HG03064 (cell line): ENCODE measurements at regions not wholly inside any gene's neighbourhood (a gene's known extent, or its start where the extent isn't known, plus 50 kb on each side); places are given as distances from the start of the nearest gene placed in this dataset.

Experiments used
- ATAC-seq: cut with Tn5 transposase; IDR thresholded peaks from one replicate; pipeline ENCODE4 v1.9.1; 2021; ENCODE audit warnings: low read depth; ENCODE audit not compliant: unreplicated experiment

DNA sequence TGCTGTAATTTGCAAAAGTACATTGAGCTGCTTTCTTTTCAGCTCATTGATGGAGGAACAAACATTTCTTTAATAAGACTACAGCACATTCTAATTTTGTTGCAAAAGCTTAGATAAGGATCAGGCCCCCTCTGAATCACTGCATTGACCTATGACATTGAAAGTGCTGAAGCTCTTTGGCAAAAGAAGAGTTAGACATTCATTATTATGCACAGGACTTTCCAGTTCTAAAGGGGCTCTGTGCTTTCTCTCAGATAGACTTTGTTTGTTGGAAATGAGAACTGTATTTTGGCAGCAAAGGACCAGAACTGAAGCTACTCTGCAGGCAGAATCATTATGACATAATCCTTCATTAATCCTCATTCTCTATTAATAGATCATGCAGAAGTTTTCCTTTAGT is 252.9 kb upstream of the SOX2 start:
- ATAC-seq, result no peak

DNA sequence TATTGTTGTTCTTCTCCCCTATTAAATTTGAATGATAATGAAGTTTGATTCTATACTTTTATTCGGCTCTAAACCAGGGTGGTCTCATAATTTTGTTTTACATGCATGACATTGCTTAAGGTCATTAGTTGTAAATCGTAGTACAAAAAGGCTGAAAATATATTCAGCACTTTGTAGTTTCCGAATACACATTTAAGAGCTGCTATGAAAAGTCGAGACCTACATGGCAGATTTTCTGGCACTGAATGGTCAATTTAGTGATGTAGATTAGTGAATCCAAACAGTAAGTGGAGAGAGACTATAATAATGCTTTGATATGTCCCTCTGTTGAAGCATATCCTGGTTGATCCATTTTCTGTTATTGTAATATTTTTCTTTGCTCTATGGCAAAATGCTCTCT is 254.0 kb upstream of the SOX2 start:
- ATAC-seq, result no peak

DNA sequence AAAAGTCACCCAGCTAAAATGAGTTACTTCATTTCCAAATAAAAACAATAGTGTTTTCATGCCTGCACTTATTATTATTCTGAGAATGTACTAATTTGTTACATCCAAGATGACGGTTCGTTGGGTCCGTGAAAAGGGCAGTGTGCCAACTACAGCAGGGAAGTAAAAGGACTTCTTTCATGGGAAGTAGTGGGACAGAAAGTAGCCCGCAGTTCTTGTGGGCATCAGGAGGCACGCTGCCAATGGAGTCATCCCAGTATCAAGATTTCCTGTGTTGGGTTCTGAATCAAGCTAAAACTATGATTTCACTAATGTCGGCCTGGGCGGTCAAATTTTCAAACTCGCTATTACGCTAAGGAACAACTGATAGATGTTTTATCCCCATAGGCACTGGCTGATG is 254.5 kb upstream of the SOX2 start:
- ATAC-seq, result no peak

DNA sequence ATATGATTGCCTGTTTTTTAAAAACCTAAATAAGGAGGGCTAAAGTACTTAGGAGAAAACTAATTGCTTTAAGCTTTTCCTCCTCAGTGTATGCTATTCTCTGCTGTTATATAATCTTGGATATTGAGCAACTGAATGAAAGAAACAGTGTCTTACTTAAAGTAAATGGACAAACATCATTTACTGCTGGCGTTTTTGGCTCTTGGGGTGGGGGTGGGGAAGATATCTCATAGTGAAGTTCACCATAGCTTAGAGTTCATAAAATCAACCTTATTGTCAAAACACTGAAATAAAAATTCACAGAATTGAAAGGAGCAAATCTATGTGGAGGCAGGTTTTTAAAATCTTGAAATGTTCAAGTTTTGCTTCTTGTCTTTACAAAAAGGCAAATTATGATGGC is 256.4 kb upstream of the SOX2 start:
- ATAC-seq, result no peak

DNA sequence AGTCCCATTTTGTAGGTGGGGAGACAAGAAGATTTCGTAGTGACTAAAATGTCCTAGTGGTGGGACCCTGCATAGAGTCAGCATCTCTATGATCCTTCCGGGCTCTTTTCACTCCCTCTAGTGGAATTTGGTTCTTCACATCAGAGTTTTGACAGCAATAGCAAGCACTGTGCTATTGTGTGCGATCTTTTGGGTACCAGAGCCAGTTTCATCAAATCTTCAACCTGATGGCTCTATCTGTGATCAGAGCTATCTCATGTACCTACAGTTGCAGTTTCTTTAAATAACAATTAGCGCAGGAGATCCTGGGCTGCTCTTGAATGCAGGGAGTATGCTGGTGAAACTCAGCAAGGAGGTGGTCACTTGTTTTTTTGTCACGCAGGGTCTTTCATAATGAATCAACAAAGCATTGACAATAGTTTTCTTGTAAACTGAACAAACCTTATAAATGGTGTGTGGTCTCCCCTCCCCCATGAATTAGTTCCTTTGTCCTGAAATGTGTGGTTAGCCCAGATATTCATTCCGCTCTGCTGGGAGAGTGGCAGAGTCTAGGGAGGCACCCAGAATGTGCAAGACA is 257.2 kb upstream of the SOX2 start:
- no peak for ATAC-seq

DNA sequence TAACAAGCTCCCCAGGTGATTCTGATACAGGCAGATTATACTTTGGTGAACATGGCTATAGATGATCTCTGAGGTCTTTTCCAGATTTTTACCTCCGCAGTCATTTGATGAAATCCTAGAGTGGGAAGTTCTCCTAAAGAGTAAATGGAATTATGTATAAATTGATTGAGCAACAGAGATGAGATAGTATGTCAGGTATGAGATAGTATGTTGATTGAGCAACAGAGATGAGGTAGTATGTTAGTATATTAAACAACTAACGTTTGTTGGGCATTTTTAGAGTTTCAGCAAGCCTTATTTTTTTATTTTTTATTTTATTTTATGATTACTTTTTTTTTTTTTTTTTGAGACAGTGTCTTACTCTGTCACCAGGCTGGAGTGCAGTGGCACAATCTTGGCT is 265.0 kb upstream of the SOX2 start:
- no peak for ATAC-seq

DNA sequence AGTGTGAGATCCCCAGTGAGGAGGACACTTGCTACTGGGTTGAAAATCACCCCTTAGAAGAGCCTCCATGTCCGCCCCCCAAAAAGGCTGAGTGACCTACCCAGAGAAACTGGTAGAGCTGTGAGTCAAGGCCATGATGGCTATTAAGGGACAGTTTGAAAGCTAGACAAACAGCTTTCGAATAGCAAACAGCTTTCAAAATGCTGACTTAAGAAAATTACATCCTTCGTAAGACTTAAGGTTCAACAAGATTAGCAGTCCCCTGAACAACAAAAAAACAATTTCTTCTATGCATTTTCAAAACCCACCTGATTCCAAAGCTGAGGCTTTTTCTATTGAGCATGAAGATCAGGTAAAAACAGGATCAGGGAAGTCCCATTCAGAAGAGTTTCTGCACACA is 269.7 kb upstream of the SOX2 start:
- no peak for ATAC-seq

DNA sequence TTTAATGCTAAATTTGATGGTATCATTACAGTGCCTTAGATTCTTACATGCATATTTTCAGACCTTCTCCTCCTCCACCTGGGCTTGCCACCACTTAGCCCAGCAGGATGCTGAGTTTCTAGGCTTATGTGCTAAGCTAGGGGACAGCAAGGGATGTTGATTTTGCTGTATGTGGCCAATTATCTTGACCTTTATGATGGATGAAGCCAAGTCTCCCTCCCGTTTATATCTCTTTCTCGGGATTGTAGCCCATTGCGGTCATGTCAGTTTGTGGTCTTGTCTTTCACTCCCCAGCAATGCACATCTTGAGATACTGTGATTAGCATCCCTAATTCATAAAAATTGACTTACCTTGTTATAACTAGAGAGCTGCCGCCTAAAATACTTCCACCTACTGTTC is 278.7 kb upstream of the SOX2 start:
- ATAC-seq, result no peak

DNA sequence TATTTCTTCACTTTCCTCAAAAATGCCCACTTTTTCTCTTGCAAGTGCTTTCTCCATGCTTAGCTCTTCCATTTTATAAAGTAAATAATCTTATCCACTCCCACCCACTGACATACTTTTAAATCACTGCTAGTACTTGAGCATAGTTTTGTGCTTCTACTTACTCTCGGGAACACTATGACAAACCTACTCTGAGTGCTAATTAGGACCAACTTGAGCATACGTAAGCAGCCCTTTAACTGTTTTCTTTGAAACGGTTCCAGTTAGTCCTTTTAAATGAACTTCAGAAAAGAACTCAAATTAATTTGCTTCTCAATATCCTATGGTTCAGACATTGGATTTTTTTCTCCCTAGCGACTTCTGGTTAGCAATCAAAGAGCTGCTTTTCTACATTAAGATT is 280.0 kb upstream of the SOX2 start:
- no peak for ATAC-seq

DNA sequence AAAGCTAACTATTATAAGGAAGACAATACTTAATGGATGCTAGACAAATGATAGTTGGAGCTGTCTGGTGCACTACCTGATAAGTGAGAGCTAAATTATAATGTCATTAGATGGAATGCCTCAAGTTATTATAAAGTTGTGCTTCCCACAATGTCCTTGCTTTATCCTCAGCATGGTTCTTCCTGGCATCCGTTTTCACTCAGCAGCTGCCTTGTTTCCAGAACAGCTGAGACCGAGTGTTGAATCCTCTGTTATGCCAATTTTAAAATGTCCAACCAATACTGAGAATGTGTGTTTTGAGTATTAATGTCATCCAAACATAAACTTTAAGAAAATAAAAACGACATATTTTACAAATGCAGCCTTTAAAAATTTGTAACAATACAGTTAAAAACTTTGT is 286.7 kb upstream of the SOX2 start:
- ATAC-seq, result no peak

DNA sequence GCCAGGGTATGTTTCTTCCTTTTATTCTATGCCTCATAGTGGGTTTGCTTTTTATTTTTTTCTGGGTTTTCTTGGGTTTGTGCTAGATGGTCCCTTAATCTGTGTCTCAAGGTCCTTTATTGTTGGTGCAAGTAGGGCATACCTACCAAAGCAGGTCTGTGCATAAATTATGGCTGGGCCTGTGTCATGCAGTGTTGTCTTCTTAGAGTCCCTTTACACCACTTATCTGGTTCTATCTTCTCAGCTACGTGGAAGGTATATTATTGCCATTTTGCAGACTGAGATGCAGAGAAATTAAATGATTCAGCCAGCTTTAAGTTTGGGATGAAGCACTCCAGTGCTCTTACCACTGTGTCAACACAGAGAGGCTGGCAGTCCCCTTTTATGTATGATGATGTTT is 293.5 kb upstream of the SOX2 start:
- ATAC-seq, result no peak

DNA sequence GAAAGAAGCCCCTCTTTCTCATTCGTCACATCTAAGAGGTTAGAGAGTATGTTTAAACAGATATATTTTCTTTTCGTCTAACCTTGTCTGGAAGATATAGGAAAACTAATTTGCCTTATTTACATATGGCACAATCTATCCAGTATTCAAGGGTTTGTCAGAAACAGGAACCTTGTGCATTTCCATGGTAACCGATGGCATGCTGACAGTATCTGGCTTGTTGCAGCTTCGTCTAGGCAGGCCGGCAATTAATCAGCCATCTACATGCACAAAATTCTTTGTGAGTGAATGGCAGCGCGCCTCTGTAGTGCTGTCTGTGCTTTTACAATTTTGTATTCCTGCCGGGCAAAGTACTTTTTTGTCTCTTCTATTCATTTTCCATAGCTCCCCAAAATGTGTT is 294.0 kb upstream of the SOX2 start:
- no peak for ATAC-seq

DNA sequence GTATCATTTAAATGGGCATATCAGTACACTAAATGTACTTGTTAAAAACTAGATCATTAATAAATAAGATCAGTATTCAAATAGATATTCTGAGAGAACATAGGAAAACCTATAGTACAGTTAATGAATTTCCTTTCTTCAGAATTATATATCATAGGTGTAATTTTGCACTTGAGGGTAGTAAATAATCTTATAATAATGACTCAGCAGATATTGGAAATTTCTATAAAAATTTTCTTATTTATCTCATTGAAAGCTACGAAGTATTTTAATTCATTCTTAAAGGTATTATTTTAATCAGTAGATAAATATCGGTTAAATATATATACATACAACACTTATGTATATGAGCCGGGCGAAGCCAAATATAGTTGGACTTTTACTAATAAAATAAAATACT is 300.9 kb upstream of the SOX2 start:
- no peak for ATAC-seq

DNA sequence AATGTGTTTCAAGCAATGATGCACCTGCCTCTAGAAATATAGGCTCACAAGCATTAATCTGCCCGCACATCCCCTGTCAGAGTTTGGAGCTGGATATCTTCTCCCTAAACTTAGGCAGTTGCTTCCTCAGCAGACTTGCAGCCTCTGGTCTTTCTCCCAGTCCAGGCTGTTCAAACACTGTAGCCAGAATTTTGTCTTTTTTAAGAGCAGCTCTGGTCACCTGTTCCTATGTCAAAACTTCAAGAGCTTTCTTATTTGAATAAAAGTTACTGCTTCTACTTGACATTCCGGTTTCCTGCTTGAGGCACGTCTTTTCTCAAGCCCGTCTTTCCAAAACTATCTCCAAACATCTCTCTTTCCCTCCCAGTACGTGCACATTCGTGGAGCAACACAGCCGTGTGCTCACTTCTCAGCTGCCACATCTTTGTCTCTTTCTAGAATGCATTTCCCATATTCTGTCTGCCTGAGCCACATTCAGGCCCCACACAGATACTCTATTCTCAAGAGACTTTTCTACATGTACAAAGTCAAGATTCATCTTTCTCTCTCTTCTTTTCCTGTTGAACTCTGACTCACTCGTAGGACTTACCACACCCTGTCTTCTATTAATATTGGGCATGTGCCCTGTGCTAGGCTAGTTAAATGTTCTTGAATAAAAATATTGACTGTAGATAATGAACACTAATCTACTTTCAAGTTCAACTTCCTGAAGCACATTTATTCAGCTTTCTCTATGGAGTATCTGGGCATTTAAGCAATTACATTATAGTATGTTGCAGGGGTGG is 307.7 kb upstream of the SOX2 start:
- no peak for ATAC-seq

DNA sequence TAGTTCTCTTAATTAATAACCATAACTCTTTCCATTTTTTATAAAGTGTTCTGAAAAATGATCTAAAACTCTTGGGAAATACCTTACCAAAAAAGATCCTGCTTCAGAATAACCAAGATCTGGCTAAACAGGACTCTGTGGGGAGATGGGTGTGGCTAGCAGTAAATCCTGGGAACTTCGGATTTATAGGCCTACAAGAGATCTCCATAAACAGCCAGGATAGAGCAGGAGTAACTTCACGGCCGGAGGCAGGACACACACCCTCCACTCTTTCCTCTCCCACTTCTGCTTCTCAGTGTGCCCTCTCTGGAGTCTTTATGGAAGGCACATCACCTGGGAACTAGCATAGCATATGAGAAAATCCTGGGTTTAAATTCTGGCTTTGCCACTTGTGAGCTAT is 309.4 kb upstream of the SOX2 start:
- no peak for ATAC-seq

DNA sequence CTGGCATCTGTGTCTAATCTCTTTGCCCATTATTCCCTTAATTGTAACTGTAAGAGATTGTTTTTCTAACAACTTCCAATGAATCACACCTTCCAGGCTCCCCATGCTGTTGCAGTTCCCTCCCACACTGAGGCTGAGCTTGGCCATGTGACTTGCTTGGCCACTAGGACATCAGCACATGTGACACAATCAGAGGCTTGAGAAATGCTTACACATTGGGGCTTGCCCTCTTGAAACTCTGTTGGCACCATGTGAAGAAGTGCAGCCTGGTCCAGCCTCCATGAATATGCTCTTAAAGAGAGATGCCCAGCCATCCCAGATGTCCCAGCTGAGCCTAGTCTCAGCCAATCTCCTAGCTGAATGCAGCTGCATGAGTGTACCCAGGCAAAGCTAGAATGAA is 326.8 kb upstream of the SOX2 start:
- ATAC-seq, result no peak

DNA sequence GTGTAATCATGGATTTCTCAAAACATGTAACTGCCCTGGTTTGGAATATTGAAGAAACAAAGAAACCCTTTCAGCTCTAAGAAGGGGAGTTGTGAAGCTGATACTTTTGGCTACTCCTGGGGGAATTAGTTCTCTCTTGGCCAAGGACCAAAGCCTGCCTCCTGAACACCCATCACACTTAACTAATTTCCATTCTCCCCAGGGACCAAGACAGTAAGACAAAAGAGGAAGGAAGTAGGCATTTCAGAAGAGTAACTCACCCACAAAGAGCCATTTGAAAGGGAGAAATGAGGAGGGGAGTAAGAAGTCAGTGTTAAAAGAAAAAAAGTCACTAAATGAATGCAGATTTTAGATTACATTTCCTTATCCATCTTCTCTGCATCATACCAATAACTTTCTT is 328.0 kb upstream of the SOX2 start:
- no peak for ATAC-seq

DNA sequence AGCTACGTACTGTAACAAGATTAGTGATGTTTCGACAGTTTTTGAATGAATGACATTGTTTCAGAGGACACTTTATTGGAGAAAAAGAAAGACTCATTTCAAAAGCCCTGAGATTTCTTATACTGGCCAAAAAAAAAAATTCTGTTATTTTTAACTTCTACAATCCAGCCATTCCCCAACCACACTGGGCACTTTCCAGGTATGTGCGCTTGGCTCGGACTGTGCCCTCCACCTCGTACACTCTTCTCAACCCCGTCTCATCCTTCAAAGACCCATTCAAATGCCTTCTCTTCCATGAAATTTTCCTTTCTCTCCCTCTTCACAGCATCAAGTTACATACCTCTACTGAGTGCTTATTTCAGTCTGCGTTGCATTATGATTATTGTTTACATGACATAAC is 328.5 kb upstream of the SOX2 start:
- ATAC-seq, result no peak

DNA sequence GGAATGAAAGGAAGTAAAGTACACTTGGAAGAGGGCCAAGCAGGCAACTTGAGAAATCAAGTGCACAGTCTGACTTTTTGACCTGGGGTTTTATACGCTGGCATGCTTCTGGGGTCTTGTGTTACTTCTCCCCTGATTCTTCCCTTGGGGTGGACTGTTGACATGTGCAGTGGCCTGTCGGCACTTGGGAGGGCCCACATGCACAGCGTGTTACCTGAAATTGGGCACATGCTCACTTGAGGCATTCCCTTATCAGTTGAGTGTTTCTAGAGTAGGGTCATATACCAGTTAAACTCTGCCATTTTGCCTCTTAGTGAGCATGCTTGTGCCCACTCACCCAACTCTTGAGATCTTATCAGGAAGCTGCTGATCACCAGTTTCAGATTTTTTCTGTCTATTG is 329.1 kb upstream of the SOX2 start:
- ATAC-seq, result no peak

DNA sequence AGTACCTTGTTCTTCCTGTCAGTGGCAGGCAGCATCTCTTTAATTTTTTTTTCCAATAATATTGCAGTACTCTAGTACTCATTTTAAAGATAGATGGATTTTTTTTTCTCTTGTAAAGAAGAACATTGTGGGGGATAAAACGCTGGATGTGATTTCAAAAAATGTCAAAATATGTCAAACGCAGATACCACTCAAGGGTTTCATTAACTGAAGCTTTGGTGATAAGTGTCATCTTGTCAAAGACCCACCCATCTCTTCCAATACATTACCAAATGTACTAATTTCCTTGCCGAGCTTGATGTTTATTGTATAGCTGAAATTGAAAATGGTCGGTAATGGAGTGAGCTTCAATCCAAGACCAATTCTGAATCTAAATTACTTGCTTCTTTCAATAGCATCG is 332.4 kb upstream of the SOX2 start:
- ATAC-seq, result no peak

DNA sequence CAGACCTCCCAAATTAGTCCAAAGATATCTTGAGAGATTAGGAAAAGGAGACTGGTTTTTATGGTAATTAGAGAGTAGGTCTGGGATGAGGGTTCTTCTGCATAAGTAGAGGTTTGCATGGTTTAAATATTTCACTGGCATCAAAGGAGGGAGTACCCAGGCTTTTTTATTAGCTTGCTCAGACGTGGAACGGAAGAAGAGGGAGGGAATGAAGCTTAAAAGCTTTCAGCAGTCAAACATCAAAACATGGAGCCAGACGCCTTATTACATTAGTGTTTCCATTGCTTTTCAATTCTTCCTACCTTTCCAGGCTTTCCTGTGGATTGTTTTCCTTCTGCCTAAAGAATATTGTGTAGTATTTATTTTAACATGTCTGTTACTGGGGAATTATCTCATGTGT is 342.1 kb upstream of the SOX2 start:
- ATAC-seq, result no peak

DNA sequence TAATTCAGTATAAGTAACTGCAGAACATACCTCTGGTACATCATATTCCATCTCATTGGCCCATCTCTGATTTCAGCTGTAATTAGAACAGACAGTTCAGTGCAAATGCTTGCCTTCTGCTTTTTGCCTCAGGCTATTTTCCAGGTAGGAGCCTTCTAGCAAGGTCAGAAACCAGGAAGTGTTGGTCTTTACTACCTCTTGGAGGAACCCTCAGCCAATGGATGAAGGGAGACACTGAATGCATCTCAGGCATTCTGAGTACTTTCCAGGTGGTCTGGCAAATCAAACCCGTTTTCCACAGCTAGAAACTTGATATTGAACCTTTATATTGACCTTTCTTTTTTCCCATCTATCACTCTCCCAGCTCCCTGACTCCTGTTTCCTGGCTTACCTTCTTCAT is 348.5 kb upstream of the SOX2 start:
- no peak for ATAC-seq

DNA sequence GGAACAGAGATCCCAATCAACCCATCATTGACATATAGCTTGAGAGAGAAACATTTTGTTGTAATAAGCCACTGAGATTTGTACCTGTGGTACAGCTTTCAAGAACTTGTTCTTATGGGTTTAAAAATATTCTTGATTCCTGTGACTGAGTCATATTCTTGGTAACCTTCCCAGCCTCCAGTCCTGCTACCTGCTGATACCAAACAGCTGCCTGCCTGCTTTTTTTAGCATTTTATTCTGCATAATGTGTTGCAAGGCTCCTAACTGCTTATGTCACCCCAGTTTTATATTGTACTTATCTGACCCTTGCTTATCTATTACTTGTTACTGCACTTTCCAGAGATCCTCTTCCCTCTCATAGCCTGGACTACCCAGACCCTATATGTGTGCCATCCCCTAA is 349.3 kb upstream of the SOX2 start:
- no peak for ATAC-seq
